ENCODE measurements at regions not wholly inside any gene's neighbourhood (a gene's known extent, or its start where the extent isn't known, plus 50 kb on each side); places are given as distances from the start of the nearest gene placed in this dataset.
"Not testable (repeated sequence)": the region's sequence is repeated elsewhere in the genome, so short reads cannot be mapped to it uniquely, and the experiment has no call there.

DNA sequence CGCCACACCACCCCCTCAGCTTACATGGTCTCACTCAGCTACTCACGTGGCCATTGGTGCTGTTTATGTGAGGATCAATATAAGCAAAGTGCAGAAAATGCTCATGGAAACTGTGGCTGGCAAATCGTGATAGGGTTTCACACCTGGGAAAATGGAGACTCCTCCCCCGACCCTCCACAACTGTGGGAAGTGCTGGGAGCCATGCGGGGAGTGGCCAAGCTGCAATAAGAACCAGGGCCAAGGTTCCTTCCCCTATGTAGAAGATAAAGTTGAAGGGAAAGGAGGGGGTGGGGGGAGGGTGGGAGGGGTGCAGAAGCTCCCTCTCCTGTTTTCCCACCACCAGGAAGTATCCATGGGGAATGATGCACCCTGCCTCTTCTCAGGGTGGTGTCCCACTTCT, 145.5 kb upstream of the MAMLD1 start:
- DNase-seq, result no peak

DNA sequence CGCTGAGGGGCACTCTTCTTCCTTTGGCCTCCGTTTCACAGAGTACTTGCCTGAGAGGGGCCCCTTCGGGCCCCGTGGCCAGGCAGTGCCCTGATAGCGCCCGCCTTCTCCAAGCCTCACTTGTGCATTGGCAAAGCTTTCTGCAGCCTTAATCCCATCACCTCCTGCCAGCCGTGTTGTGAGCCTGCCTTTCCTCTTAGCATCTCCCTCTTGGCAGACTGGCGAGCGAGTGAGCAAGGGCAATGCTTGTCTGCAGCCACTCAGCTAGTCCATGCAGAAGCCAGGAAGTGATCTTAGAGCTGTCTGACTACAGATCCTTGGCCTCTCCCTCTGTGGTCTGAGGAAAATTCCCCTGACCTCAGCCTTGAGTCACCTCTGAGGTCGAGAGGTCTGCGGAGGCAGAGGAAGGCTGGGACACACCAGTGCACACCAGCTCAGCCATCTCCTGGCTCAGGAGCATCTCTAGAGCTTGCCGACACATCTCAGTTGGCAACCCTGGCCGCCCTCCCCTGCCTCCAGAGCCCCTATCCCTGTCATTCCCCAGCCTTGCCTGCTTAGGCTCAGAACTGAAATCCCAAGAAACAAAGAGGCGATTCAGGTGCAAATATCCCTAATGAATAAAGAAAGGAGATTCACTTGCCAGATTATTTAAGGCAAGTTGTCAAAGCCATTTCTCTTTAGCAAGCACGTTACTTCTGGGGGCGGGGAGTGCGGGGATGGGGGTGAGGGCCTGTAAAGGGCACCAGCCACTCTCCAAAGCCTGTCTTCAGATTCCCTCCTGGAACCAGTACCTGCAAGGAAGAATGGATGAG, 143.5 kb upstream of the MAMLD1 start:
- no peak for DNase-seq

DNA sequence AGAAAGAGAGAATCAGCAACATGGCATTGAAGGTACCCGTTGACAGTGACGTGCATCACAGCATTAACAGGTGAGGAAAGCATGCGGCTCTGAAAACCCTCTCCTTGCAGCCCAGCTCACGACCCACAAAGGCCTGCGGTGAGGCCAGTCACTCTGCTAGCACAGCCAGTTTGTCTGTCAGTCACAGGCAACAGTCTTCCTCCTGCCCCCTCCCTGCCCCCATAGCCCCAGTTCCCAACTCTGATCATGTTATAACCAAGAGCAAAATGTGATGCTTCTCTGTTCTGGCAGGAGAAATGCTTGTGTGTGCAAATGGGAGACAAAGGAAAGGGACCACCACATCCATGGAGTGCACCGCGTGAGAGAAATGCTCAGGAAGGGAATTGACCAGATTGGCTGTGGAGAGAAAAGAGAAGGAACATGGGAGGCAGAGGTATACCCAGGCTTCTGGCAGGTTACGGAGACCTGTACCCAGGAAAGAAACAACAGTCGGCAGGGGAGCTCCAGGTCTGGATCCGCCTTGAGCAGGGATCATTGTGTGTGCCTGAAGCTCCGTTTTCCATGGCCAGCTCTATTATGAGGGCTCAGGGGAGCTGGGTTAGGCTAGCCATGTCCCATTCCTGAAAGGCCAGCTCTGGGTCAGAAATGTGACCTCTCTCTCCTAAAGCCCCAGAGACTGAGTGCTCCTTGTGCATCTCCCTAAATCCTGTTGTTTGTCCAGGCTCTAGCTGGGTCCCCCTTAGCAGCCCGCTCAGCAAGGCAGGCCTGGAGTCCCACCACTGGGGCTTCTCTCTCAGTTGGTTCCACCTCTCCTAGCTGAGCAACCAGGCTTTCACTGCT, 139.7 kb upstream of the MAMLD1 start:
- no peak for DNase-seq

DNA sequence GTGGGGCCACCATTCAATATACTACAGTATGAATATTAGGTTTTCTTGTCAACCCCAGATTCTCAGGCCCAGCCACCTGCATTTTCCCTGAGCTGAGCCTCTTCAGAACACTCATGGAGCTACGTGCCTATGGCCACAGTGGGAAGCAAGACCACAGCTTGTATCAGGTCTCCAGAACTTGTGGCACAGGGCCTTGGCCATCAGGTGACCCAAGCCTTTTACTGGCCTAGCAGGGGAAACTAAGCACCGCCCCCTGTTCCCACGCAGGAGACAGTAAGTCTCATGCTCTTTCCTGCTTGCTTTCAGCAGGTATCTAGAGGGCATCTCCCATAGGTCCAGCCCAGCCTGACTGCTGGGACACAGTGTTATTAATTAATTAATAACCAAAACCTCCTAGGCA, 138.4 kb upstream of the MAMLD1 start:
- no peak for DNase-seq

DNA sequence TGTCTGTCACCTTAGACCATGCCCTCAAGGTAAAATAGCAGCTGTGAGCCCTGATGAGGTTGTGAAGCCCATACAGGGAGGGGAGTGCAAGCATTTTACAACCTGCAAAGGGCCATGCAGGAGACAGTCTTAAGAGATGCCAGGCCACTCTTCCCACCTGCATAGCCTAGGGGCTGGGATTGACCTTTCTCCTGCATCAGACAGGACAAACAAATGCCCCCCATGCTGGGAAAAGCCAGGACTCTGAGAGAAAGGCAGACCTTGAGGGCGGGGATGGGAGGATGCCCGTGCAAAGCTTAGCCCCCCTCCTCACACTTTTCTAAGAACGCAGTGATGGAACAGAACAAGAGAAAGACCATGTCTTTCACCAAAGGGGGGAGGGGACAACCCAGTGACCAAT, 137.9 kb upstream of the MAMLD1 start:
- no peak for DNase-seq

DNA sequence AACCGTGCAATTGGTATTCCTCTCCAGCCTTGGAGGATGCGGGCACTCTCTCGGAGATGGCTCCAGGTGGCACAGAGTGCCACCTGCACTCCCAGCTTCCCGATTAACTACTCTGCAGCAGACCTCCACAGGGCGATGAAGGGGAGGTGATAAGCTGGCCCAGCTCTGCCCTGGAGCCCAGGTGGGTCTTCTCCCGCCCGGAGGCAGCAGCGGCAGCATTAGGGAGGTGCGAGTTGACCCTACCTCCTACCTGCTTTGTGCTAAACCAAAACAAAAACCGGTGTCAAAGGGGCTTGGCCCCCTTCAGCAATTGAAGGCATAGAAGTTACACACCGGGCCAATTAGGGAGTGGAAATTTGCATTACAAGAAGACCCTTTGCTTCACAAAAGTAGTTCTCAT, 137.4 kb upstream of the MAMLD1 start:
- DNase-seq, result no peak

DNA sequence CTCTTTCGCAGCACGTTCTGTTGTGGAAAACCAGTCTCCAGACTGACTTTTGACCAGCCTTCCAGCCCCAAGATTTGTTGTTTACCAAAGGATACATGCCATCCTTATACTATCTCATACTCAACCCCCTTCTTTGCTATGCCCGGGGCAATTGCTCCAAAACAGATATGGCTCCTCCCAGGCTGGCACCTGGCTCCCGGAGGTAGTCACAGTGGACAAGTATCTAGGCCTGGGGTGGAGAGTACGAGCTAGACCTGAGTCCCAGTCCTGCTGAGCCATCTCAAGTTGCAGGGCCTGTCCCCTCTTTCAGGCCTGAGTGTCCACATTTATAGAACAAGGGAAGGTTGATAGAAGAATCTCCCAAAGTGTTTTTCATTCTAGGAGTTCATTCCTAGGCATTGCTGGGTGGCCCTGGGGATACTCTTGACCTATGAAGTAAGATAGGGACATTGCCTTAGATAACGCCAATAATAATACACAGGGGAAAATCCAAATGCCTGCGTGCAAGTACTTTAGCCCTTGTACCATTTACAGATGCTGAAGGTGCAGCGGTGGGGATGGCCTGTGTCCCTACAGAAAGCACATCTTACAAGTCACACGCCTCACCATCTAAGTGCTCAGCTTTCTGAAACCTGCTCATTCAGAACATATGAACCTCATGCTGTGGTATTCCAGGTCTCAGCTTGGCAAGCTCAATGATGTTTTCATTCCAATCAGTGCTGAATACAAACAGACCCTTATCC, 136.7 kb upstream of the MAMLD1 start:
- no peak for DNase-seq

DNA sequence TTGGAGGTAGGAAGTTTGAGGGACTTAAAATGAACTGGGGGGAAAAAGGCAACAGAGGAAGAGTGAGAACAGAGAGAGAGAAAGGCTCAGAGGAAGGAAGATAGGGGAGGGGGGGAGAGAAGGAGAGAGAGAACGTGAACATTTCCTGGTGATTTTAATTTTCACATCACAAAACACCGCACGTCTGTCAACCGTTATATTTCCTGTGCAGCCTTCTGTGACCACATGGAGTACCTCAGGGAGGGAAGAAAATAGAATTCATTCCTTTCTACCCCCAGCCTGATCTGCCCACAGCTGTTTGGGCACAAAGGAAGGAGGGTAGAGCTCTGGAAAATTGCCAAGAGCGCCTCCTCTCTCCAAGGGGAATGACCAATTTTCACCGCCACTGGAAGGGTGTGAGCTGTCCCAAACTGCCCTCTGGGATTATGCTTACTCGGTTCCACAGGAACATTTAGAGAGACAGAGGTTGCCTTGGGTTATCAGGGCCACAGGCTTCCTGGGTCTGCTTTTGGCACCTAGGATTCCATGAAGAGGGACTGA, 135.7 kb upstream of the MAMLD1 start:
- no peak for DNase-seq

DNA sequence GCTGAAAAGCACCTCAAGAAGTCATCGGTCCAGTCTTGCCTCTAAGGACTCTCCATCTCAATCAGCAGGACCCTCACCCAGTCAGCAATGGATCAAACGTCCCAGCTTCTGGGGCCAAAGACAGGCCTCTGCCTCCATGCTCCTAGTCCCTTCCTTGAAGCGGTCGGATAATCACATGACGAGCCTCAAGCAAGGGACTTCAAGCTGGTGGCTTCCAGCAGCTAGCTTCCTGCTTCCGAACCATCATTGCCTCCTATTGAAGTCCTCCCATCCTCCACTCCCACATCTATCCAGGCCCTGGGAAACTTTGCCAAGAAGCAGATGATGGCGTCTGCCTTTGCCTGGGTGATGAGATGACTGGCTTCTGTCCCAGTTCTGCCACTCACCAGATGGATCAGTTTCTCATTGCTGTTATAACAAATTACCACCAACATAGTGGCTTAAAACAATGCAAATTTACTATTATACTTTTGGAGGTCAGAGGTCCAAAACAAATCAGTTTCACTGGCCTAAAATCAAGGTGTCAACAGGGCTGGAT, 135.2 kb upstream of the MAMLD1 start:
- DNase-seq, result no peak

DNA sequence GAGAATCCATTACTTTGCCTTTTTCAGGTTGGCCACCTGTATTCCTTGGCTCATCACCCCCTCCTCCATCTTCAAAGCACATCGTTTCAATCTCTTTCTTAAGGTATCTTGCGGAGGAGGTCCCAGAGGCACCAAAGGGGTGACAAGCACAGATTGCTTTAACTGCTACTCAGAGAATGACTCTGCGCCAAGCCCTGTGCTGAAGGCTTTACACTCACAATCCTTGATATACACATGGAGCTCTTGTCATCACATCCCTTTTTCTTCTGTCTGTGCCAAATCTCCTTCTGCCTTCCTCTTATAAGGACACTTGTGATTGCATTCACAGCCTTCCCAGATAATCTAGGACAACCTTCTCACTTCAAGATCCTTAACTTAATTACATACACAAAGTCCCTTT, 134.7 kb upstream of the MAMLD1 start:
- no peak for DNase-seq

DNA sequence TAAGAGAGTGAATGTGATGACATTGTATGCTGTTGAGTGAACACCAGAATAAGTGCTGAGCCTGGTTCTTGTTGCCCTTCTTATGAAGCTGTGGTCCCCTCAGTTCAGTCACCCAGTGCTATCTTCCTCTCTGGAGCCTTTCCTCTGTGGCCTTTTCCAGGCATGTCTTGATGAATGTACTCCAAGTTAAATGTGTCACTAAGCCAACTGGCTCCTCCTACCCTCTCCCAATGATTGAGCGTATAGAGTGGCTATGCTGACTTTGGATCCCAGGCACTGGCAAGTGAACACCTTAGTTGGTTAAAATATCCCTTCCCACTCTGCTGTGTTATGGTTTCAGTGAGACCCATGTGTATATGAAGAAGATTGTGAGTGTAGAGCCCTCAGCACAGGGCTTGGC, 134.1 kb upstream of the MAMLD1 start:
- no peak for DNase-seq

DNA sequence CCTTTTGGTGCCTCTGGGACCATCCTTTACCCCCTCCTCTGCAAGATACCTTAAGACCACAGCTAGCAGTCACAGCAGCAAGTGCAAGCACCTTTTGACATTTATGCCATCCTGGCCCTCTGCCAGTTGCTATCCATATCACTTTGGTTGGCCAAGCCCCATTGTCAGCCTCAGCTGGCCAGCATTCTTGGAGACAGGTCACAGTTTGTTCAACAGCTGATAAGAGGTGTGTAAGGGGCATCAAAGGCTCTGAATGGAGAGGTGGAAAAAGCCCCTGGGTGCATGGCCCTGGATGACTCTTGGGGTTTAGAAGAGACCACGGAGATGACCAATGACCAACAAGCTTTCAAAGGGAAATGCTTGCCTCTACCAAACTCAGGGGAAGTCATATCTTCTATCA, 133.6 kb upstream of the MAMLD1 start:
- no peak for DNase-seq

DNA sequence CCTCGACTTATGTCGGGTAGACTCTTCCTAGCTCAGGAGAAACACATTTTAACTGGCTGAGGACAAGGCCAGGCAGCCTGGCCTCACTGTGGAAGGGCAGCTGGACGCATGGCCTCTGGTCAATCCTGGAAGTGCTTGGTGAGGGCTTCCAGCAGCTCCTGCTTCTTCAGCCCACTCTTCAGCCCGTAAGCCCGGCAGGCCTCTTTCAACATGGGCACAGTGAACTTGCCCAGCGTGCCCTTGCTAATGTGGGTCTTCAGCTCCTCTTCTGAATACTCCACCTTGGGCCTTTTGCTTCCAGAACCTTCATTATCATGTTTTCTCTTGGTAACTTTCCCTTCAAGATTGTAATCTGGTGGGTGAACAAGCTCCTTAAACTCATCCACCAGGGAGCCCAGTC, 132.2 kb upstream of the MAMLD1 start:
- not testable (repeated sequence) for DNase-seq

DNA sequence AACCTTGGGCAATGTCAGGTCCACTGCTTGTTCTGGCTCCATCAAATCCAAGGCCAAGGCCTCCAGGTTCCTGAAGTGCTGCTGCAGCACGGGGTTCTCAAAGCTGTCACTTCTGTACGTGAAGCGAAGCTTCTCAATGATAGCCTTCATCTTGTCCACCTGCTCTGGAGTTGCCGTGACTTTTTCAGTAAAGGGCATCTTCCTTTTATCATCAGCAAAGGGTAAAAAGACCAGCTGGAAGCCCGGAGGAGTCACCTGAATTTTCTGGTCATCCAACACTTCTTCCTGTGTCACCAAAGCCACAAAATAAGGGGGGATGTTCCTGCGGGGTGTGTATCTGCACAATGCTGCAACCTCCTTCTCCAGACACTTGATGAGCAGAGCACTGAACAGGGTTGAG, 131.7 kb upstream of the MAMLD1 start:
- not testable (repeated sequence) for DNase-seq

DNA sequence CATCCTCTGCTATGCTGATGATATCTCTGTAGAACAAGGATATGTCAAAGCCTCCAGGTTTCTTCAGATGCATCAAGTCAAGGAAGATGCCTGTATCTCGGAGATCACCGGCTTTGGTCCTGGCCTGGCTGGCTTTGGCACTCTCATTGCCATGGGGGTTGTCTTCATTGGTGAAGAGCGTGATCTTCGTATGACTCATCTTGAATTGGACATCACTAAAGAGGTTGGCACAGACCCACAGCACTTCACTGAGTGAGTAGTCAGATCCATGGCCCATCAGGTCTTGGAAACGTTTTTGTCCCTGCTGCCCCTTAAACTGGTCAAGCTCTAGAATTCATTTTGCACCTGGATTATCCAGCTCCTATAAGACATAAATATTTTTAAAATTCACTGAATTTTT, 130.9 kb upstream of the MAMLD1 start:
- not testable (repeated sequence) for DNase-seq

DNA sequence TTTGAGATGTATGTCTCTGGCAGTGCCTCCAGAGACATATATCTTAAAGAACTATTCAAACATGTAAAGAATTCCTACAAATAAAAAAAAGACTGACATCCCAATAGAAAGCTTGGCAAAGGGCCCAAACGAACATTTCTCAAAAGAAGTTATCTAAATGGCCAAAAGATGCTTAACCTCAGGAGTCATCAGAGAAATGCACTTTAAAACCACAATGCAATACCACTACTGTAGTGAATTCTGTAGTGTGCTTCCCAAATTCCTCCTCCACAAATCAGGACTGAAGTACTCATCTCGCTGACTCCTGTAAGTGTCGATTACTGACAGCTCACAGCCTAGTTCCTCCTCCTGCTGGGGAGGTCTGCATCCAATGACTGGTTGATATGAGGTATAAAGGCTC, 129.0 kb upstream of the MAMLD1 start:
- DNase-seq, result no peak

DNA sequence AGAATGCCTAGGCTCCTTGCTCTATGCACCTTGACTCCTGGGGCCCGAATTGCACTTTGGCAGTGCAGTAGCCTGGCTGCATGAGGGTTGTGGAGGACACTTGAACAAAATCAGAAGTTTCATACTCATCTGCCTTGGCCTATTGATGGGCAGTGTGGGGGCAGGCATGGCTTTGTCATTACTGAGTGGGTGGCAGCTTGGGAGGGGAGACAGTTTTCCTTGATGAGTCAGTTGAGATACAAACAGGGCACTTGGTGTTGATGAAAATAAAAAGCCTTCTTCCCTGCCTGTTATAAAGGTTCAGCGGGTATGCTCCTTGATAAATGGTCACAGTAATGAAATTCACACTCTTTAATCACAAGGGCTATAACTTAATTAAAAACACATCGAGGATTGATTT, 126.8 kb upstream of the MAMLD1 start:
- no peak for DNase-seq

DNA sequence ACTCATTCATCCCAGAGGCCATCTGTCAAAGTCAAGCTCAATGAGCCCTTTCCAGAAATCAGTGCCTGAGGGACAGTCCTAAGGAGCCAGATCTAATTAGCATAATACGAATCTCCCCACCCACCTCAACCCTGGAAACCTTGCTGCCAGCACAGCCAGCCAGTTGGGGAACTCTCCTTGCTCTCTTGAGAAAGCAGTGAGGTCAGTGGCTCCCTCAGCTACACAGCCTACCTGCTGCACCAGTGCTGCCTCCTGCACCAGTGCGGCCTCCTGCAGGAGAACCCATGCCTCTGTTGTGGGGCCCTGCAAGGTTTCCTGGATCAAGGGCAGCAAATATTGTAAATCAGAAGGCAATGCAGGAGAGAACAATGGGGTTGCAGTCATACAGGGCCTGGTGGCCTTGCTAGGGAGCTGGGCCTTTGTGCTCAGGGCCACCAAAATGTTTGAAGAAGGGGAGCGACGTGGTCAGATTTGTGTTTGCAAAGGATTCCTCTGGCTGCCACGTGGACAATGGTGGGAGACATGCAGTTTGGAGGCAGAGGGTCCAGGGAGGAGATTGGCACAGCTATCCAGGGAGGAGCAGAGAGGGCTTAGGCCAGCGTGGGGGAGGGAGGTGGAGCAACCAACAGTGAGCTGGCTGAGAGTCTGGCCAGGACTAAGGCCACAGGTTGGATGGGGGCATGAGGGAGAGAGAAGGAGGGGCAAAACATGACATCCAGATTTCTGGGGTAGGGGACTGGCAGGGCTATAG, 124.3 kb upstream of the MAMLD1 start:
- no peak for DNase-seq

DNA sequence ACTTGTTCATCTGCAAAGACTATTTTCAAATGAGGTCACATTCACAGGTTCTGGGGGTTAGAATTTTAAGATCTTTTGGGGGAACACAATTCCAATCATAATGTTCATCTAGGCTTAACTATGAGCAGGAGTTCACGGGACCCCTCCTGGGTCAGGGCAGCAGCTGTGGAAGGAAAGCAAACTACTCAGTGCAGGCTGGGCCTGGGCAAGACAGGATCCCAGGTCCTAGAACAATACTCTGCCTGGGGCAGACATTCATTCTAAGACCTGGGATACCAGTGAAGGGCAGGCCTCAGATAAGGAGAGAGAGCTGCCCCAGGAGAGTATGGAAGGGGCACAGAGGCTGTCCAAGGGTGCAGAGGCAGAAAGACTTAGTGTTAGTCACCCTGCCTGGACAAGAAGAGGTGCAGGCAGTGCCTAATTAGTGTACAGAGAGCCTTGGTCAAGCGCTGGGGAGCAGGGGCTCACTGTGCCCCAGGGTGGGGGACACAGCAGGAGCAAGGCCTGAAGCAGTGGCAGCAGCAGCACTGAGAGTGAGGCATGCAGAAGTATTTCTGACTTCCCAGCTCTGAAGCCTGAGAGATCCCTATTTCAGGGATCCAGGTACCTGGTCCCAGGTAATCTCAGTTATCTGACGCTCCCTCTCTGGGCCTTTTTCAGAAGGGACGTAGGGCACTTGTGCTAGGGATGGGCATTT, 123.0 kb upstream of the MAMLD1 start:
- DNase-seq, result no peak

DNA sequence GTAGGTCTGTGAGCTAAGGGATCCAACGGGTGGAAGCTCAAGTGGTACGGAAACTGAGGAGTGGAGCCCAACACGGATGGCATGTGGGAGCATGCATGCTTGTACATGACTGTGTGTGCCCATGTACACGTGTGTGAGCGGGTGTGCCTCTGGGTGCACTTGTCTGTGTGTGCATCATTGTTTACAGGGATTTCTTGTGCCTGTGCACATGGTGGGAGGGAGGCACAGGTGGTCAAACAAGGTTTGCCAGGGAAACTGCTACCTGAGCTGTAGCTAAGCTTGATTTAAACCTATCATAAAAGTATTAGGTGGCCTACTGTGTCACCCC, 122.5 kb upstream of the MAMLD1 start:
- DNase-seq, result no peak

DNA sequence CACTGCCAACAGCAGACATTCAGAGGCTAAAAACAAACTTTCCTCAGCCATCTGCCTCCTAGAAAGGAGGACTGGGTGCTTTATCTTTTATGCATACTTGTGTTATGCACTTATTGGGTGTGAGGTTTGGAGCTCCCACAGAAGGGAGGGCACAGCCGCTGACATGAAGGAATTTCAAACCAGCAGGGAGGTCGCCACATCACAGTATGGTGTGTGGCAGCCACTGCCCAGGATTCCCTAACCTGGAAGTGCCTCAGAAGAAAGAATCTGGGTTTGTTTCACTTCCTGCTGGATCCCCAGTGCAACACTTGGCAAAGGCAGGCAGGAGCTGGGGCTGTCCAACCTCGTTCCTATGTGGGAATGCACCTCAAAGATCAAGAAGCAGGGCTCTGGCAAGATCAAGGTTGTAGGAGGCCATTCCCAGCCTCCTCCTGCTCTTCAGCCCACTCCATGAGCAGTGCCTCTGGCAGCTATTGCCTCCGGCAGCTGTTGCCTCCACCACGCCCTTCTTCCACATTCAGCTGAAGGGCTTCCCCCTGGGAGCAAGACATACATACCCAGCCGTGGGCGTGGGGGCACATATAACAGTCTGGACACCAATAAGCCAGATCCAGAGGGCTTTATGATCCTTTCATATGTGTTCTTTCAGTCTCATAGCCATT, 109.0 kb upstream of the MAMLD1 start:
- DNase-seq, result no peak

All from CD4-positive, alpha-beta T cell treated with Interleukin-6 for 4 hours (primary cell).